Endothelial cell of umbilical vein (primary cell): ENCODE measurements at regions not wholly inside any gene's neighbourhood (a gene's known extent, or its start where the extent isn't known, plus 50 kb on each side); places are given as distances from the start of the nearest gene placed in this dataset.

Experiments
- BruUV-seq: library from RNA; stranded (reverse); fragments of 400-500 nt; replicated peaks from 2 replicates; lab custom pipeline; 2021; lab: Mats Ljungman, UMichigan
- CTCF ChIA-PET: fragments of 300-600, 350-600 bp; sonication (Branson Sonifier 250); formaldehyde crosslinking; loops from one replicate; lab custom pipeline; 2021; ENCODE audit warnings: antibody characterized with exemption, inconsistent platforms; lab: Charles Lee
- POLR2A ChIA-PET: fragments of 300-600, 350-600 bp; sonication (Branson Sonifier 250); formaldehyde crosslinking; loops from one replicate; lab custom pipeline; 2021; ENCODE audit warnings: antibody characterized with exemption, inconsistent platforms; lab: Charles Lee
- DNase-seq: peaks from one replicate; pipeline ENCODE4 v3.0.0-alpha.2; 2011; ENCODE audit warnings: low read depth, low spot score
- FAIRE-seq: peaks from 2 replicates; lab custom pipeline; 2011; peaks lifted over from hg19 to GRCh38; lab: Jason Lieb, UNC
- H2AFZ ChIP-seq: 2 replicates; pipeline ENCODE4 v1.6.0; 2012; ENCODE audit warnings: low read depth, low read length, control low read depth, inconsistent platforms
- H3K27ac ChIP-seq: 2 replicates; pipeline ENCODE4 v1.5.1; 2011; ENCODE audit warnings: low read depth, mild to moderate bottlenecking, control low read depth, low read length, moderate library complexity; ENCODE audit not compliant: insufficient read depth
- H3K27me3 ChIP-seq, 2 experiments: 2 replicates each; pipeline versions ENCODE4 v1.6.0 to v1.6.1; 2011; ENCODE audit warnings: low read length in 2 of 2, mixed read lengths in 1 of 2; ENCODE audit not compliant: control insufficient read depth in 2 of 2, insufficient read depth in 2 of 2
- H3K36me3 ChIP-seq, 2 experiments: 2 replicates in 1 of 2; 3 replicates in 1 of 2; pipeline ENCODE4 v1.5.1; 2011; ENCODE audit warnings: low read length in 2 of 2, mild to moderate bottlenecking in 1 of 2, moderate library complexity in 1 of 2; ENCODE audit not compliant: control insufficient read depth in 2 of 2, insufficient read depth in 2 of 2; ENCODE audit errors: extremely low read depth in 1 of 2
- H3K4me1 ChIP-seq: 3 replicates; pipeline ENCODE4 v1.5.1; 2011; ENCODE audit warnings: mild to moderate bottlenecking, low read length; ENCODE audit not compliant: control insufficient read depth, insufficient read depth; ENCODE audit errors: extremely low read depth
- H3K4me2 ChIP-seq: 2 replicates; pipeline ENCODE4 v1.6.1; 2011; ENCODE audit warnings: low read length, control low read depth, mixed read lengths; ENCODE audit not compliant: insufficient read depth
- H3K4me3 ChIP-seq, 3 experiments: fragments of 200-600 bp in 1 of 3; sonication (generic), shearing (Covaris generic) in 1 of 3; replicated peaks in 1 of 3; 2 replicates each; pipeline ENCODE4 v1.5.1; 2011 to 2016; ENCODE audit warnings: control low read depth in 3 of 3, low read length in 3 of 3, mild to moderate bottlenecking in 2 of 3, inconsistent platforms in 1 of 3, low read depth in 1 of 3, moderate library complexity in 1 of 3; ENCODE audit not compliant: insufficient read depth in 1 of 3
- H3K79me2 ChIP-seq: 2 replicates; pipeline ENCODE4 v1.6.0; 2012; ENCODE audit warnings: low read length, inconsistent platforms; ENCODE audit not compliant: control insufficient read depth, insufficient read depth
- H3K9ac ChIP-seq: replicated peaks from 2 replicates; pipeline ENCODE3; 2011; ENCODE audit warnings: low read length, control low read depth; ENCODE audit not compliant: insufficient read depth; ENCODE audit errors: extremely low read depth
- H3K9me1 ChIP-seq: replicated peaks from 3 replicates; pipeline ENCODE4 v1.6.0; 2011; ENCODE audit warnings: mild to moderate bottlenecking, low read length; ENCODE audit not compliant: control insufficient read depth, insufficient read depth; ENCODE audit errors: extremely low read depth
- H3K9me3 ChIP-seq: replicated peaks from 2 replicates; pipeline ENCODE4 v1.5.1; 2012; ENCODE audit warnings: low read length, inconsistent platforms; ENCODE audit not compliant: control insufficient read depth, insufficient read depth
- H4K20me1 ChIP-seq: replicated peaks from 2 replicates; pipeline ENCODE3; 2011; ENCODE audit warnings: mild to moderate bottlenecking, low read length; ENCODE audit not compliant: control insufficient read depth, insufficient read depth; ENCODE audit errors: extremely low read depth
- EZH2 ChIP-seq: IDR thresholded peaks from 2 replicates; pipeline ENCODE4 v1.6.1; 2012; ENCODE audit warnings: borderline replicate concordance, low read depth, mild to moderate bottlenecking, moderate library complexity, low read length, inconsistent platforms; ENCODE audit not compliant: severe bottlenecking
- GATA2 ChIP-seq: IDR thresholded peaks from 2 replicates; pipeline ENCODE4 v1.7.0; 2011; ENCODE audit warnings: low read depth, mild to moderate bottlenecking, moderate library complexity, mixed read lengths, low read length; ENCODE audit not compliant: insufficient read length, insufficient read depth
- dilution Hi-C: fragments of 300-500 bp; cut with MboI; formaldehyde crosslinking; loops from one replicate; pipeline ENCODE4 v1.15.0; 2019; ENCODE audit warnings: low sequenced_read_pairs; ENCODE audit not compliant: extremely low pct_ligation_motif_present
- intact Hi-C: fragments of 100-400 bp; cut with micrococcal nuclease; formaldehyde crosslinking; loops from one replicate; pipeline ENCODE4 v1.10.0; 2022

GRCh38 chr14:49424436-49425331 lies 161.5 kb downstream of the RPS29 start:
- POLR2A ChIA-PET = no interaction called here
- H3K79me2 ChIP-seq = no peaks in the 10 kb centered on the region
- H4K20me1 ChIP-seq = no peaks in the 10 kb centered on the region
- H3K4me2 ChIP-seq = no peak overlapping the region
- no peaks in the 10 kb centered on the region for H3K36me3 ChIP-seq
- H3K9me3 ChIP-seq = no peaks in the 10 kb centered on the region
- no TSS peak for BruUV-seq
- no peak overlapping the region for H3K27ac ChIP-seq
- FAIRE-seq = no peak
- no peaks in the 10 kb centered on the region for H3K4me1 ChIP-seq
- H3K9ac ChIP-seq = no peak overlapping the region
- intact Hi-C loops = no loop called here
- TF ChIP-seq EZH2 = no peak
- H2AFZ ChIP-seq = no peak overlapping the region
- DNase-seq = no peak
- dilution Hi-C loops = no loop called here
- H3K9me1 ChIP-seq = no peaks in the 10 kb centered on the region
- CTCF ChIA-PET = interaction anchor here (1.4 kb wide), 1 partner anchor 37 kb away, joined by 4 read pairs; no protein-coding TSS in a partner anchor
- no peaks in the 10 kb centered on the region for H3K27me3 ChIP-seq
- H3K4me3 ChIP-seq = no peak overlapping the region

- Histone ChIP-seq H3K79me2 (no peaks in the 10 kb centered on the region), H3K4me3 (no peak overlapping the region), H3K9me3 (no peaks in the 10 kb centered on the region), H4K20me1 (no peaks in the 10 kb centered on the region), H3K27ac (no peak overlapping the region), H3K36me3 (no peaks in the 10 kb centered on the region), H3K4me1 (no peaks in the 10 kb centered on the region), H3K9ac (no peak overlapping the region), H3K4me2 (no peak overlapping the region), H3K9me1 (no peaks in the 10 kb centered on the region), H2AFZ (no peak overlapping the region), H3K27me3 (peaks cover 0 to 3% of the 10 kb centered on the region in 2 experiments)
- DNase-seq = no peak
- TF ChIP-seq GATA2 = no peak
- dilution Hi-C loops (no loop called here), intact Hi-C loops (no loop called here)
- no peak for FAIRE-seq
- no TSS peak for BruUV-seq
- CTCF ChIA-PET = no interaction called here
- POLR2A ChIA-PET = no interaction called here
Observed at GRCh38 chr14:49420201-49420600, 166.0 kb downstream of the RPS29 start.
